ENCODE measurements at regions not wholly inside any gene's neighbourhood (a gene's known extent, or its start where the extent isn't known, plus 50 kb on each side); places are given as distances from the start of the nearest gene placed in this dataset.
"Not testable (repeated sequence)": the region's sequence is repeated elsewhere in the genome, so short reads cannot be mapped to it uniquely, and the experiment has no call there.

- no peak for TF ChIP-seq CTCF (IDR thresholded peaks at IDR 0.05; ENCODE audit: borderline replicate concordance, extremely low read depth, insufficient read depth)
- Histone ChIP-seq H3K27me3 (ENCODE audit: control insufficient read depth, insufficient read depth, low read length) (no peaks in the 10 kb centered on the region), H3K9ac (ENCODE audit: low read length in 3 of 3) (no peak overlapping the region), H3K4me3 (ENCODE audit: low read length in 3 of 3) (no peak overlapping the region), H3K9me3 (ENCODE audit: control insufficient read depth in 2 of 3, insufficient read depth in 1 of 3, low read length in 3 of 3) (no peaks in the 10 kb centered on the region), H3K4me1 (ENCODE audit: control insufficient read depth in 2 of 3, insufficient read depth in 2 of 3, low read depth in 1 of 3, low read length in 3 of 3) (no peaks in the 10 kb centered on the region), H3K27ac (ENCODE audit: low read depth in 2 of 2, low read length in 2 of 2) (no peak overlapping the region), H3K36me3 (ENCODE audit: control insufficient read depth in 2 of 3, insufficient read depth in 3 of 3, low read length in 3 of 3) (no peaks in the 10 kb centered on the region)
- intact Hi-C loops (cut with DNase I) = no loop called here
- DNase-seq (no peak), FAIRE-seq (peak; percentile 27)
Observed at GRCh38 chr5:89059274-89059673, 176.3 kb upstream of the MEF2C start.

- no peak for DNase-seq
- Histone ChIP-seq H3K27ac (ENCODE audit: low read depth in 2 of 2, low read length in 2 of 2) (no peak overlapping the region), H3K9me3 (ENCODE audit: control insufficient read depth in 2 of 3, insufficient read depth in 1 of 3, low read length in 3 of 3) (no peaks in the 10 kb centered on the region), H3K4me1 (ENCODE audit: control insufficient read depth in 2 of 3, insufficient read depth in 2 of 3, low read depth in 1 of 3, low read length in 3 of 3) (no peaks in the 10 kb centered on the region), H3K36me3 (ENCODE audit: control insufficient read depth in 2 of 3, insufficient read depth in 3 of 3, low read length in 3 of 3) (no peaks in the 10 kb centered on the region), H3K9ac (ENCODE audit: low read length in 3 of 3) (no peak overlapping the region), H3K27me3 (ENCODE audit: control insufficient read depth, insufficient read depth, low read length) (no peaks in the 10 kb centered on the region), H3K4me3 (ENCODE audit: low read length in 3 of 3) (no peak overlapping the region)
- no peak for TF ChIP-seq CTCF (IDR thresholded peaks at IDR 0.05; ENCODE audit: borderline replicate concordance, extremely low read depth, insufficient read depth)
- intact Hi-C loops (cut with DNase I) = no loop called here
- no peak for FAIRE-seq
Observed at GRCh38 chr5:89055695-89056085, 172.7 kb upstream of the MEF2C start.

GRCh38 chr5:89055015-89055694, 172.2 kb upstream of the MEF2C start:
- intact Hi-C loops (cut with DNase I) = no loop called here
- no peak for TF ChIP-seq CTCF (IDR thresholded peaks at IDR 0.05; ENCODE audit: borderline replicate concordance, extremely low read depth, insufficient read depth)
- no peaks in the 10 kb centered on the region for H3K4me1 ChIP-seq (ENCODE audit: control insufficient read depth in 2 of 3, insufficient read depth in 2 of 3, low read depth in 1 of 3, low read length in 3 of 3)
- H3K9ac ChIP-seq (ENCODE audit: low read length in 3 of 3) = no peak overlapping the region
- no peak overlapping the region for H3K4me3 ChIP-seq (ENCODE audit: low read length in 3 of 3)
- DNase-seq = no peak
- no peak overlapping the region for H3K27ac ChIP-seq (ENCODE audit: low read depth in 2 of 2, low read length in 2 of 2)
- no peak for FAIRE-seq
- H3K9me3 ChIP-seq (ENCODE audit: control insufficient read depth in 2 of 3, insufficient read depth in 1 of 3, low read length in 3 of 3) = no peaks in the 10 kb centered on the region
- H3K27me3 ChIP-seq (ENCODE audit: control insufficient read depth, insufficient read depth, low read length) = no peaks in the 10 kb centered on the region
- no peaks in the 10 kb centered on the region for H3K36me3 ChIP-seq (ENCODE audit: control insufficient read depth in 2 of 3, insufficient read depth in 3 of 3, low read length in 3 of 3)

GRCh38 chr5:89053547-89053946, 170.6 kb upstream of the MEF2C start:
- no peak for FAIRE-seq
- Histone ChIP-seq H3K4me1 (ENCODE audit: control insufficient read depth in 2 of 3, insufficient read depth in 2 of 3, low read depth in 1 of 3, low read length in 3 of 3) (no peaks in the 10 kb centered on the region), H3K9me3 (ENCODE audit: control insufficient read depth in 2 of 3, insufficient read depth in 1 of 3, low read length in 3 of 3) (peaks cover 0 to 3% (median 0%) of the 10 kb centered on the region in 3 donors), H3K27ac (ENCODE audit: low read depth in 2 of 2, low read length in 2 of 2) (no peak overlapping the region), H3K9ac (ENCODE audit: low read length in 3 of 3) (no peak overlapping the region), H3K4me3 (ENCODE audit: low read length in 3 of 3) (no peak overlapping the region), H3K27me3 (ENCODE audit: control insufficient read depth, insufficient read depth, low read length) (no peaks in the 10 kb centered on the region), H3K36me3 (ENCODE audit: control insufficient read depth in 2 of 3, insufficient read depth in 3 of 3, low read length in 3 of 3) (no peaks in the 10 kb centered on the region)
- DNase-seq = no peak
- no peak for TF ChIP-seq CTCF (IDR thresholded peaks at IDR 0.05; ENCODE audit: borderline replicate concordance, extremely low read depth, insufficient read depth)
- intact Hi-C loops (cut with DNase I) = no loop called here

- intact Hi-C loops (cut with DNase I); DNase-seq: not testable (repeated sequence)
Observed at GRCh38 chr5:89050062-89050461, 167.1 kb upstream of the MEF2C start.

More at GRCh38 chr5:89050062-89050461, 167.1 kb upstream of the MEF2C start:
- not testable (repeated sequence) for H3K9ac ChIP-seq (ENCODE audit: low read length in 3 of 3); FAIRE-seq; H3K27ac ChIP-seq (ENCODE audit: low read depth in 2 of 2, low read length in 2 of 2); H3K27me3 ChIP-seq (ENCODE audit: control insufficient read depth, insufficient read depth, low read length); H3K9me3 ChIP-seq (ENCODE audit: control insufficient read depth in 2 of 3, insufficient read depth in 1 of 3, low read length in 3 of 3); H3K4me1 ChIP-seq (ENCODE audit: control insufficient read depth in 2 of 3, insufficient read depth in 2 of 3, low read depth in 1 of 3, low read length in 3 of 3); H3K4me3 ChIP-seq (ENCODE audit: low read length in 3 of 3); H3K36me3 ChIP-seq (ENCODE audit: control insufficient read depth in 2 of 3, insufficient read depth in 3 of 3, low read length in 3 of 3)
